ENCODE measurements at regions not wholly inside any gene's neighbourhood (a gene's known extent, or its start where the extent isn't known, plus 50 kb on each side); places are given as distances from the start of the nearest gene placed in this dataset.
A peak's percentile ranks its signal among the peaks of the same experiment; 100 is the strongest.

DNA sequence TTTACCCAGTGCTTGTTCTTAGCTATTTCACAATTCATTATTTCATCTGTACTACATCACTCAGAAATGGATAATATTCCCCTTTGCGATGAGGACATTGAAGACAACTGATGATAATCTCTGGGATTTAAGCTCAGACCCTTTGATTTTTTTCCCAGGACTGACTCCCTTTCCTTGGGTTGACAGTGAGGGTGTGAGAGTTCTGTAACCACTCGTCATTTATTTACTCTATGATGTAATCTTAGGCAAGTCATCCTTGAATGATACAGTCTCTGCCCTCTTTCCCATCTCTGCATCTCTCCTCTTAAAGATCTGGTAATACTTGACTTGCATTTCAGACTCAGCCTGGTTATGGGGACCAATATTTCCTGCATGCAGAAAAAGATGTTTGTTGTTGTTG lies 1041.7 kb downstream of the AGBL1 start:
- no peak for DNase-seq (ENCODE audit: low spot score)
- Histone ChIP-seq H3K4me1 (ENCODE audit: insufficient read depth, low read length) (no peaks in the 10 kb centered on the region), H4K20me1 (ENCODE audit: insufficient read depth, low read length) (no peaks in the 10 kb centered on the region), H3K4me2 (ENCODE audit: low read depth, low read length) (no peak overlapping the region), H3K27ac (ENCODE audit: extremely low read length, insufficient read depth, low read length) (no peak overlapping the region), H3K9me3 (ENCODE audit: low read length) (peaks cover 86% of the 10 kb centered on the region), H3K9ac (ENCODE audit: insufficient read depth, low read depth, low read length) (no peak overlapping the region), H3K36me3 (replicated peaks in 1 of 2; ENCODE audit: control insufficient read depth in 1 of 2, insufficient read depth in 2 of 2, low read length in 2 of 2) (no peaks in the 10 kb centered on the region), H3K79me2 (ENCODE audit: insufficient read depth, low read length) (no peaks in the 10 kb centered on the region), H3K27me3 (ENCODE audit: control insufficient read depth in 1 of 2, insufficient read depth in 2 of 2, low read length in 2 of 2) (no peaks in the 10 kb centered on the region), H2AFZ (ENCODE audit: low read length) (no peak overlapping the region), H3K4me3 (replicated peaks in 1 of 3; ENCODE audit: insufficient read depth in 1 of 3, low read depth in 2 of 3, low read length in 3 of 3) (no peak overlapping the region)
- WGBS (ENCODE audit: low lambda C conversion rate), result 23% methylated on average over 2 of the region's 2 CpGs
- BruUV-seq (replicated peaks), result no TSS peak
- TF ChIP-seq ZNF292 (CRISPR knock-in tag; IDR thresholded peaks at IDR 0.05; ENCODE audit: borderline replicate concordance, low read depth) (no peak), CEBPB (IDR thresholded peaks at IDR 0.05; ENCODE audit: borderline replicate concordance, low read depth, low read length) (0 out of 2 replicates have a peak, but pooled peaks have one; percentile 0), KDM3A (CRISPR knock-in tag; IDR thresholded peaks at IDR 0.05; ENCODE audit: low read depth) (no peak), RARG (CRISPR knock-in tag; IDR thresholded peaks at IDR 0.05; ENCODE audit: low read depth) (no peak)
- intact Hi-C loops (cut with micrococcal nuclease; ENCODE audit: unreplicated experiment) (no loop called here), in situ Hi-C loops (cut with HindIII; ENCODE audit: extremely low pct_ligation_motif_present, low pct_unique_long_range_greater_than_20kb) (no loop called here)
- FAIRE-seq, result no peak
- ChIA-PET CTCF (ENCODE audit: low intra/inter-chr PET ratio, low total read pairs) (no interaction called here), POLR2A (no interaction called here)
- ATAC-seq, result no peak

GRCh38 chr15:87120555-87120954 lies 1040.9 kb downstream of the AGBL1 start:
- Histone ChIP-seq H2AFZ (ENCODE audit: low read length) (no peak overlapping the region), H4K20me1 (ENCODE audit: insufficient read depth, low read length) (no peaks in the 10 kb centered on the region), H3K4me2 (ENCODE audit: low read depth, low read length) (no peak overlapping the region), H3K9ac (ENCODE audit: insufficient read depth, low read depth, low read length) (no peak overlapping the region), H3K27ac (ENCODE audit: extremely low read length, insufficient read depth, low read length) (no peak overlapping the region), H3K4me1 (ENCODE audit: insufficient read depth, low read length) (no peaks in the 10 kb centered on the region), H3K36me3 (replicated peaks in 1 of 2; ENCODE audit: control insufficient read depth in 1 of 2, insufficient read depth in 2 of 2, low read length in 2 of 2) (no peaks in the 10 kb centered on the region), H3K4me3 (replicated peaks in 1 of 3; ENCODE audit: insufficient read depth in 1 of 3, low read depth in 2 of 3, low read length in 3 of 3) (no peak overlapping the region), H3K27me3 (ENCODE audit: control insufficient read depth in 1 of 2, insufficient read depth in 2 of 2, low read length in 2 of 2) (no peaks in the 10 kb centered on the region), H3K79me2 (ENCODE audit: insufficient read depth, low read length) (no peaks in the 10 kb centered on the region), H3K9me3 (ENCODE audit: low read length) (peaks cover 86% of the 10 kb centered on the region)
- BruUV-seq (replicated peaks), result no TSS peak
- TF ChIP-seq MAFK (conservative IDR thresholded peaks at IDR 0.05 in 1 of 2, IDR thresholded peaks at IDR 0.05 in 1 of 2; ENCODE audit: low read length in 2 of 2), result peak; percentile 66 to 78
- peak; percentile 43; the same call in 1 of the 2 replicates for TF ChIP-seq MAFF (IDR thresholded peaks at IDR 0.05; ENCODE audit: low read depth, low read length)
- no peak for TF ChIP-seq PRPF4 (IDR thresholded peaks at IDR 0.05; ENCODE audit: low read depth, low read length, poor library complexity, severe bottlenecking)
- FAIRE-seq, result no peak
- POLR2A ChIA-PET, result no interaction called here
- CTCF ChIA-PET (ENCODE audit: low intra/inter-chr PET ratio, low total read pairs), result no interaction called here
- no peak for ATAC-seq
- DNase-seq (ENCODE audit: low spot score), result no peak
- in situ Hi-C loops (cut with HindIII; ENCODE audit: extremely low pct_ligation_motif_present, low pct_unique_long_range_greater_than_20kb) (no loop called here), intact Hi-C loops (cut with micrococcal nuclease; ENCODE audit: unreplicated experiment) (no loop called here)

Data from HepG2 (cell line).